Activated CD4-positive, alpha-beta T cell treated with anti-CD3 and anti-CD28 coated beads, Interleukin-2, amount 10 ng/mL, durations not matched to agents 7 days and 5 days (primary cell): ENCODE measurements at regions not wholly inside any gene's neighbourhood (a gene's known extent, or its start where the extent isn't known, plus 50 kb on each side); places are given as distances from the start of the nearest gene placed in this dataset.
"Not testable (repeated sequence)": the region's sequence is repeated elsewhere in the genome, so short reads cannot be mapped to it uniquely, and the experiment has no call there.

Experiments used
- CTCF ChIA-PET: fragments of 350-600 bp; sonication (Branson Sonifier 250); formaldehyde crosslinking; loops from one replicate; lab custom pipeline; 2021; ENCODE audit warnings: antibody characterized with exemption; lab: Charles Lee
- POLR2A ChIA-PET: fragments of 350-600 bp; sonication (Branson Sonifier 250); formaldehyde crosslinking; loops from one replicate; lab custom pipeline; 2021; ENCODE audit warnings: antibody characterized with exemption; lab: Charles Lee
- DNase-seq: peaks from one replicate; pipeline ENCODE4 v3.0.0-alpha.2; 2020
- H3K27ac Mint-ChIP-seq: one replicate; pipeline ENCODE4 v1.8.0; 2021; ENCODE audit warnings: mild to moderate bottlenecking, moderate library complexity, mixed read lengths
- H3K27me3 Mint-ChIP-seq: one replicate; pipeline ENCODE4 v1.8.0; 2021; ENCODE audit warnings: mixed read lengths
- H3K36me3 Mint-ChIP-seq: one replicate; pipeline ENCODE4 v1.8.0; 2021; ENCODE audit warnings: low read depth, mixed read lengths
- H3K4me1 Mint-ChIP-seq: one replicate; pipeline ENCODE4 v1.8.0; 2021; ENCODE audit warnings: mixed read lengths
- H3K4me3 Mint-ChIP-seq: one replicate; pipeline ENCODE4 v1.8.0; 2021; ENCODE audit warnings: mild to moderate bottlenecking, moderate library complexity, mixed read lengths
- H3K9me3 Mint-ChIP-seq: one replicate; pipeline ENCODE4 v1.8.0; 2021; ENCODE audit warnings: mixed read lengths

DNA sequence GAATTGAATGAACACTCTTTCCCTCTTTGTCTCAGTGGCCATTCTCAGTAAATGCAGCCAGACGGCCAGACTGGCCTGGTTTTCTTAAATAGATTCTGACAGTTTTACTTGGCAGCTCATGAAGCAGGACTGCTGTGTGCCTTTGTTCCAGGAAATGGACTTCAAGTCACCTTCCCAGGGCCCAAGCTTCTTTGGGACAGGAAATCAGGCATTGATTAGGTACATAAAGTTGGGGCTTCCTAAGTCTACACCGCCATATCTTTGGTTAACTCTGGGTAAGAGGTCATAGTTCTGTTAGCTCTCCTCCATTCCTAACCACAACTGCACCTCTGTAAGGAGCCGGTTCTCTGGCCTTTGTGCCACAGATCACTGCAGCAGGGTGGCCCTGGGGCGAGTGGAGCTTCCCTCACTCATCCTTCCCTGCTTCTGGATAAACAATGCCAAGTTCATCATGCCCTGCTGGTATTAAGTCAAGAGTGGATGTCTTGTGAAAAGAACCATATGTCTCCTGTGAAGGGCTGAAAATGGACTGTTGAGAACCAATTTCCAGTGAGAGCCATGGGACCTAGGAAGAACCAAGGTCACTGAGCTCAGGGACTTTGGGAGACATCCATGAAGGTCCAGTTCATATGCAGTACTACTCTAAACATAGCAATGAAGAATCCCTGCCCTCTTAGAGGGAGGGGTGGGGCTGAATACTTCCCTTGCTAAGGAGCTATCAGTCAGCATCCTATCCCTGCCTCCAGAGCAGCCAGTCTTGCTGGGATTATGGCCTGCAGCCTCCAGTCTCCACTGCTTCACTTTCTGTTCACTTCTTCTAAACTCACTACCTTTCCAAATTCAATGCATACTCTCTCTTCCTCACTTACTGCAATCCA lies 122.6 kb upstream of the XPO1 start:
- POLR2A ChIA-PET = no interaction called here
- CTCF ChIA-PET = interaction anchor here (0.5 to 0.6 kb wide), 2 partner anchors 219 to 773 kb away, joined by 3 read pairs; no protein-coding TSS in a partner anchor
- H3K9me3 Mint-ChIP-seq = no peaks in the 10 kb centered on the region
- no peak overlapping the region for H3K27ac Mint-ChIP-seq
- H3K4me3 Mint-ChIP-seq = no peak overlapping the region
- peaks cover 4% of the 10 kb centered on the region for H3K4me1 Mint-ChIP-seq
- DNase-seq = no peak
- no peaks in the 10 kb centered on the region for H3K27me3 Mint-ChIP-seq
- H3K36me3 Mint-ChIP-seq = no peaks in the 10 kb centered on the region

DNA sequence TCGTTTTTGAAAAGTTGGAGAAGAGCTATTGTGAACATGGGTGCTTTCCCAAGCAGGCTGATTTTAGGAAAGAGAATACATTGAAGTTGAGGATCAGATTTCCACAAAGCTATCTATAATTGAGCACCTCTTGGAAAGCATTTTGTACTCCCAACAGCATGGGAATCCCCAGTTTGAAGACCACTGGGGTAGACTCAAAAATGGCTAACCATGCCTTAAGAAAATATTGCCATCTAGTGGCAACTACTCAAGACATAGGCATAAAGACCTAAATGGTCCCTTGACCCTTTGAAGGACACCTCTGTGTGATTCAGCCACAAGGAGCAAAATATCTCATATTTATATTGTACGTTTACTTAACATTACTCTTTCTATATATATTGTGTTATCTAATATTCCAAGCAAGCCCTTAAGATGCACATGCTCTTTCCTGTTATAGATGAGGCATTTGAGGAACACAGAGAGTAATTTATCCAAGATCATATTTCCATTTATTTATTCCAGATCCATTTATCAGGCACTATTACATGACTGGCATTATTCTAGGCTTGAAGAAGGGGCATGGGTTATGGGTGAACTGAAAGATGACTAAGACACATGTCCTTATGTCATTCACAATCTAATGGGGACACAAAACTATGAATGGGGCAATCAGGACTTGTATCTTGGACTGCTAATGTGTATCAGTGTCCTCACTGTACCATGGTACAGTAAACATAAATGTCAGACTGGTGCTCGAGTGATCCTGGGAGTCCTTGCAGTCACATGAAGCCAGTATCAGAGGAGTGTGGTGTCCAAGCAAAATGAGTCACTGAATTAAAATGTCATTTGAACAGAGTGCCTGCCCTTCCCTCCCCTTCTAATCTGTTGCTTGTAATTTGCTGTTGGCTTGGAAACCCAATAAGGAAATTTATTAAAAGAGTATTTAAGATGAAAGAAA lies 121.0 kb upstream of the XPO1 start:
- H3K27me3 Mint-ChIP-seq = no peaks in the 10 kb centered on the region
- H3K9me3 Mint-ChIP-seq = no peaks in the 10 kb centered on the region
- no peaks in the 10 kb centered on the region for H3K36me3 Mint-ChIP-seq
- ChIA-PET CTCF (interaction anchor here (0.7 to 1.1 kb wide), 2 partner anchors 13 to 97 kb away, joined by 3 read pairs; no protein-coding TSS in a partner anchor), POLR2A (no interaction called here)
- no peak for DNase-seq
- H3K4me1 Mint-ChIP-seq = peaks cover 4% of the 10 kb centered on the region
- H3K4me3 Mint-ChIP-seq = no peak overlapping the region
- no peak overlapping the region for H3K27ac Mint-ChIP-seq

DNA sequence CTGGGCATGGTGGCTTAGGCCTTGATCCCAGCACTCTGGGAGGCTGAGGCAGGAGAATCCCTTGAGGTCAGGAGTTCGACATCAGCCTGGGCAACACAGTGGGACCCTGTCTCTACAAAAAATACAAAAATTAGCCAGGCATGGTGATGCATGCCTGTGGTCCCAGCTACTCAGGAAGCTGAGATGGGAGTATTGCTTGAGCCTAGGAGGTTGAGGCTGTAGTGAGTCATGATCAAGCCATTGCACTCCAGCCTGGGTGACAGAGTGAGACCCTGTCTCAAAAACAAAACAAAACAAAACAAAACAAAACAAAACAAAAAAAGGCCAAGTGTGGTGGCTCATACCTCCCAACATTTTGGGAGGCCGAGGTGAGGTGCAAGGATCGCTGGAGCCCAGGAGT lies 111.8 kb upstream of the XPO1 start:
- H3K4me1 Mint-ChIP-seq, H3K27ac Mint-ChIP-seq, DNase-seq, H3K36me3 Mint-ChIP-seq, H3K27me3 Mint-ChIP-seq, POLR2A ChIA-PET, H3K4me3 Mint-ChIP-seq: not testable (repeated sequence)
- CTCF ChIA-PET = interaction anchor here (0.8 kb wide), 1 partner anchor 187 kb away, joined by 3 read pairs; no protein-coding TSS in a partner anchor
- peaks cover 15% of the 10 kb centered on the region for H3K9me3 Mint-ChIP-seq

DNA sequence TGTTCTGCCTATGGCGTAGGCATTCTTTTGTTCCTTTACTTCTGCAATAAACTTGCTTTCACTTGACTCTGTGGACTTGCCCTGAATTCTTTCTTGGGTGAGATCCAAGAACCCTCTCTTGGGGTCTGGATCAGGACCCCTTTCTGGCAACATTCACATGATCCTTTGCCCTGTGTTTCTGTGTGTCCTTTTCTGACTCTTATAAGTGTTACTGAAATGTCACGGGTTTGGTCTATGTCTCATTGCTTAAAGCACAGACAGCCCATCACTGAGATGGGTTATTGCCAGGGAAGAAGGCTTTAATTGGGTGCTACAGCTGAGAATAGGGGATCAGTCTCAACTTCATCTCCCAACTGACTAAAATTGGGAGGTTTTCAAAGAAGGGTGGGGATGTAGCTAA lies 110.9 kb upstream of the XPO1 start:
- no peaks in the 10 kb centered on the region for H3K4me1 Mint-ChIP-seq
- H3K4me3 Mint-ChIP-seq = no peak overlapping the region
- peaks cover 15% of the 10 kb centered on the region for H3K9me3 Mint-ChIP-seq
- no peaks in the 10 kb centered on the region for H3K27me3 Mint-ChIP-seq
- H3K27ac Mint-ChIP-seq = no peak overlapping the region
- CTCF ChIA-PET = interaction anchor here (0.8 kb wide), 1 partner anchor 186 kb away, joined by 3 read pairs; no protein-coding TSS in a partner anchor
- DNase-seq = no peak
- no peaks in the 10 kb centered on the region for H3K36me3 Mint-ChIP-seq
- POLR2A ChIA-PET = no interaction called here

DNA sequence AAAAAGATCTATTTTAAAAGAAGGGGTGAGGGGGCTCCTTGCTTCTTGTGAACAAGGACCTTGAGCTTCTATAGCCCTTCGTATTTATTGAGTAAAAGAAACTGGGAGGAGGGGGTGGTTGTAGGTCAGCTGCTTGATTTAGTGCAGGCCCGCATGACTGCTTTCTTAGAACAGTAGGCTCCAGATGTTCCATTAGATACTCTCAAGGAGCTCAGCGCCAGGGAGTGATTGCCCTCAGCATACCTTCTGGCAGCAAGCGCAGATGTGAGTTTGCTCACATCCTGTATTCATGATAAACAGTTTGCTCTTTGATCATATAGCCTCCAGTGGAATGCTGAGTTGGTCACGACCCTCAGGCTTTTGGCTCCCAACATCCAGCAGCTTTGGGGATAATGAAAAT lies 108.9 kb upstream of the XPO1 start:
- no peak for DNase-seq
- H3K4me1 Mint-ChIP-seq = no peaks in the 10 kb centered on the region
- H3K4me3 Mint-ChIP-seq = no peak overlapping the region
- ChIA-PET POLR2A (interaction anchor here (0.8 kb wide), 1 partner anchor 109 kb away, joined by 3 read pairs; the partner anchor contains the start of gene XPO1), CTCF (no interaction called here)
- H3K9me3 Mint-ChIP-seq = peaks cover 15% of the 10 kb centered on the region
- H3K36me3 Mint-ChIP-seq = no peaks in the 10 kb centered on the region
- H3K27me3 Mint-ChIP-seq = no peaks in the 10 kb centered on the region
- no peak overlapping the region for H3K27ac Mint-ChIP-seq

DNA sequence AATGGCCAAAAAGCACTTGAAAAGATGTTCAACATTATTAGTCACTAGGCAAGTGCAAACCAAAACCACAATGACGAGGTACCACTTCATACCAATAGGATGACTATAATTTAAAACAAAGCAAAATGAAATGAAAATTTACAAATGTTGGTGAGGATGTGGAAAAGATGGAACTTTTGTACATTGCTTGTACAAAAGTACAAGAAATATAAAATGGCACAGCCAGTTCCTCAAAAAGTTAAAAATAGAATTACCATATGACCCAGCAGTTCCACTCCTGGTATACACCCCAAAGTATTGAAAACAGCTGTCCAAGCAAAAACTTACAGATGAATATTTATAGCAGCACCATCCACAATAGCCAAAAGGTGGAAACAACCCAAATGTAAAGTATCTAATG lies 107.8 kb upstream of the XPO1 start:
- CTCF ChIA-PET = interaction anchor here (0.6 kb wide), 1 partner anchor 197 kb away, joined by 3 read pairs; no protein-coding TSS in a partner anchor
- DNase-seq = no peak
- POLR2A ChIA-PET = no interaction called here
- Mint-ChIP-seq H3K4me3 (no peak overlapping the region), H3K27me3 (no peaks in the 10 kb centered on the region), H3K27ac (no peak overlapping the region), H3K36me3 (no peaks in the 10 kb centered on the region), H3K4me1 (no peaks in the 10 kb centered on the region), H3K9me3 (peaks cover 15% of the 10 kb centered on the region)

DNA sequence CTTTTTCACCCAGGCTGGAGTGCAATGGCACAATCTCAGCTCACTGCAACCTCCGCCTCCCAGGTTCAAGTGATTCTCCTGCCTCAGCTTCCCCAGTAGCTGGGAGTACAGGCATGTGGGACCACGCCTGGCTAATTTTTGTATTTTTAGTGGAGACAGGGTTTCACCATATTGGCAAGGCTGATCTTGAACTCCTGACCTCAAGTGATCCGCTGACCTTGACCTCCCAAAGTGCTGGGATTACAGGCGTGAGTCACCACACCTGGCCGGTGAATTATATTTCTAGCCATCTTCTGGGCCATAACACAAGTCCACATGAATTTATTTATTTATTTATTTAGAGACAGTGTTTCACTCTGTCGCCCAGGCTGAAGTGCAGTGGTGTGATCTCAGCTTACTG lies 105.0 kb upstream of the XPO1 start:
- H3K4me3 Mint-ChIP-seq, DNase-seq, H3K27me3 Mint-ChIP-seq, POLR2A ChIA-PET, H3K9me3 Mint-ChIP-seq, H3K27ac Mint-ChIP-seq, H3K36me3 Mint-ChIP-seq, H3K4me1 Mint-ChIP-seq: not testable (repeated sequence)
- CTCF ChIA-PET = interaction anchor here (1.7 kb wide), 1 partner anchor 14 kb away, joined by 4 read pairs; no protein-coding TSS in a partner anchor

DNA sequence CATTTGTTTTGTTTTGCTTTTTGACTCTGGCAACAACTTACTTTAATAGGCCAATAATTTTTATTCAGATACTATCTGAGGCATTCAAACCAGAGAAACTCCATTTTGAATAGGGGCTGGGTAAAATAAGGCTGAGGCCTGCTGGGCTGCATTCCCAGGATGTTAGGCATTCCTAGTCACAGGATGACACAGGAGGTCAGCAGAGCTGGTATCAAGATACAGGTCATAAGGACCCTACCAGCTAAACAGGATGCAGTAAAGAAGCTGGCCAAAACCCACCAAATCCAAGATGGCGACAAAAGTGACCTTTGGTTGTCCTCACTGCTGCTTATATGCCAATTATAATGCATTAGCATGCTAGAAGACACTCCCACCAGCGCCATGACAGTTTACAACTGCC lies 102.2 kb upstream of the XPO1 start:
- Mint-ChIP-seq H3K4me1 (no peaks in the 10 kb centered on the region), H3K9me3 (no peaks in the 10 kb centered on the region), H3K4me3 (no peak overlapping the region), H3K27ac (no peak overlapping the region), H3K27me3 (no peaks in the 10 kb centered on the region), H3K36me3 (no peaks in the 10 kb centered on the region)
- DNase-seq = no peak
- ChIA-PET CTCF (no interaction called here), POLR2A (no interaction called here)

DNA sequence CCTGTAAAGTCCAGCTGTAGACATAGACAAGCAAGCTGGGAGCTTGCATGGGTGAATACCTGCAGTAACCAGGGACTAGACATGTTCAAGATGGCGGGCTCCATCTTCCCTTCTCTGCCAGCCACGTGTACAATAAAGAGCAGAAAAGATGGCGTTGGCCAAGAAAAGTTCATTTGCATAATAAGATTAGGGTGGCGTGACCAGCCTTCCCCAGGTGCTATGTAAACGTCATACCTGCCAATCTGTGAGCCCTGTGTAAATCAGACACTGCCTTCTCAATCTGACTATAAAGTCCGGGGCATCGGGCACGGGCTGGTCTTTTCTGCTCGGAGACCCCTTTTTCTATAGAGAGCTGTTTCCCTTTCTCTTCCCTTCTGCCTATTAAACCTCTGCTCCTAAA lies 101.6 kb upstream of the XPO1 start:
- POLR2A ChIA-PET = interaction anchor here (0.6 kb wide), 1 partner anchor 167 kb away, joined by 3 read pairs; no protein-coding TSS in a partner anchor
- no peaks in the 10 kb centered on the region for H3K9me3 Mint-ChIP-seq
- H3K36me3 Mint-ChIP-seq = no peaks in the 10 kb centered on the region
- H3K27me3 Mint-ChIP-seq = no peaks in the 10 kb centered on the region
- no peaks in the 10 kb centered on the region for H3K4me1 Mint-ChIP-seq
- H3K4me3 Mint-ChIP-seq = no peak overlapping the region
- no peak overlapping the region for H3K27ac Mint-ChIP-seq
- CTCF ChIA-PET = no interaction called here
- no peak for DNase-seq

DNA sequence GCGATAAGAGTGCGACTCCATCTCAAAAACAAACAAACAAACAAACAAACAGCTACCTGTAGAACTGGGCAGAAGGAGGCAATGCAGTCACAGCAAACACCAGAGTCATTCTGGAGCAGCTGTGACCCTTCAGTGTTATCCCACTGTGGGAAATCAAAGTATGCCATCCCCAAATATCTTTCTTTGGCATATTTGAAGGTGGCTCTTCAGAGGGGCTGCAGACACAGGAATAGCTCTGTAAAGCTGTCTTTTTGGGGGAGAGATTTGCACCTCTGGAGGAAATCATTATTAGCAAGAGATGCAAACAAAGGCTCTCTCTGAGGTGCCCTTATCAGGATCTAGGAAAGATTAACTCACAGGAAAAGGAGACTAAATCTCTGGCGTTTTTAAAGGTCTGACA lies 98.5 kb upstream of the XPO1 start:
- Mint-ChIP-seq H3K4me3 (no peak overlapping the region), H3K27me3 (no peaks in the 10 kb centered on the region), H3K27ac (no peak overlapping the region), H3K36me3 (no peaks in the 10 kb centered on the region), H3K9me3 (no peaks in the 10 kb centered on the region), H3K4me1 (no peaks in the 10 kb centered on the region)
- DNase-seq = no peak
- ChIA-PET POLR2A (no interaction called here), CTCF (interaction anchor here (1.5 kb wide), 1 partner anchor 9 kb away, joined by 4 read pairs; no protein-coding TSS in a partner anchor)

DNA sequence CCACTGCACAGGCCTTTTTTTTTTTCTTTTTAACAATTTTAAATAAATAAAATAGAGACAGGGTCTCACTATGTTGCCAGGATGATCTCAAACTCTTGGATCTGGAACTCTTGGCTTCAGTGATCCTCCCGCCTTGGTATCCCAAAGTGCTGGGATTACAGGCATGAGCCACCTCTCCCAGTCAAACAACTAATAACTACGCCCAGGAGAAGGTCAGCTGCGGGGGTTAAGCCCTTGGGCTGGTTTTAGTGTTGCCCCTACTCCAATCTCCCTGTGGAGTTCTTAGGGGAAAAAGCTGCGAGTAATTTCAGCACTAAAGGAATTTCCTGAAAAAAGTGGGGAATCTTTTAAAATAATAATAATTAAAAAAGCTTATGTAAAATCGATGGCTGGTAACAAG lies 96.4 kb upstream of the XPO1 start:
- Mint-ChIP-seq H3K27me3 (no peaks in the 10 kb centered on the region), H3K9me3 (no peaks in the 10 kb centered on the region), H3K27ac (no peak overlapping the region), H3K4me1 (no peaks in the 10 kb centered on the region), H3K4me3 (no peak overlapping the region), H3K36me3 (no peaks in the 10 kb centered on the region)
- ChIA-PET POLR2A (no interaction called here), CTCF (interaction anchor here (0.6 to 1.0 kb wide), 2 partner anchors 19 to 298 kb away, joined by 4 to 5 read pairs; no protein-coding TSS in a partner anchor)
- DNase-seq = no peak

DNA sequence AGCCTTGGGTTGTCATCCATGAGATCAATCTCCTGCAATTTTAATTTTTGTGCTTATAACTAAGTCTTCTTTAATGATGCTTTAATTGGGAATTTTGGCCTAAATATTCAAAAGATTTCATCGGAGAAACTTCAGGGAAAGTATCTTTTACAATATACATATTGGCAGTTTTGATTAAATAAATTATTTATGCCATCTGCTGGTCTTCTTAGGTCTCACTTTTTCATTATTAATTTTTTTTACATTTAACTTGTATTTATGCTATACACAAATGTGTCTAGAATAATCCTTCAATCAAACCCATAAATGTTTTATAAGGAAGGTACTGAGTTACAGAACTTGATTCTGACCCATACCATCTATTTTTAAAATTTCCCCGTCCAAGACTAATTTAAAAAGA lies 95.1 kb upstream of the XPO1 start:
- Mint-ChIP-seq H3K36me3 (no peaks in the 10 kb centered on the region), H3K4me1 (no peaks in the 10 kb centered on the region), H3K9me3 (no peaks in the 10 kb centered on the region), H3K27me3 (no peaks in the 10 kb centered on the region), H3K27ac (no peak overlapping the region), H3K4me3 (no peak overlapping the region)
- POLR2A ChIA-PET = interaction anchor here (0.7 kb wide), 1 partner anchor 96 kb away, joined by 4 read pairs; no protein-coding TSS in a partner anchor
- no peak for DNase-seq
- CTCF ChIA-PET = no interaction called here
